GM18508 (cell line): ENCODE measurements at regions not wholly inside any gene's neighbourhood (a gene's known extent, or its start where the extent isn't known, plus 50 kb on each side); places are given as distances from the start of the nearest gene placed in this dataset.

Experiments used
- ATAC-seq: cut with Tn5 transposase; IDR thresholded peaks from one replicate; pipeline ENCODE4 v1.9.1; 2021; ENCODE audit warnings: moderate number of reproducible peaks; ENCODE audit not compliant: insufficient read depth, unreplicated experiment

- no peak for ATAC-seq
Observed at GRCh38 chr11:131179836-131180235, 190.6 kb upstream of the NTM start.

DNA sequence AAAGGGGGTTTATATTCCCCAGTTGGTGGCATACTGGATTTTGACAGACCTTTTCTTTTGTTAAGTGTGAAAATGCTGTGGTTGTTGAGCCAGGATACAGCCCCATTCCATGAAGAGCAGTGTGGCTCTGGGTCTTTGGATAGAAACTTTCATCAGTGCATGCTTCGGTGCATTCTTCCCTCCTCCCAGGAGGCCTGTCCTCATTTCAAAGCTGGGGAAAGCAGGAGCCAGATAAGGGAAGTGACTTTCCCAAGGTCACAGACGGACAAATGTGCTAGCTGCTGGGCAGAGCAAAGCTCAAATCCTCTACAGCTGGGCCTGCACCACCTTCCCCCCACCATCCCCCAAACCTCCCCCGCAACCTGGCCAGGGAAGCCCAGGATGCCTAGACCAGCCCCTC, 184.5 kb upstream of the NTM start:
- no peak for ATAC-seq

DNA sequence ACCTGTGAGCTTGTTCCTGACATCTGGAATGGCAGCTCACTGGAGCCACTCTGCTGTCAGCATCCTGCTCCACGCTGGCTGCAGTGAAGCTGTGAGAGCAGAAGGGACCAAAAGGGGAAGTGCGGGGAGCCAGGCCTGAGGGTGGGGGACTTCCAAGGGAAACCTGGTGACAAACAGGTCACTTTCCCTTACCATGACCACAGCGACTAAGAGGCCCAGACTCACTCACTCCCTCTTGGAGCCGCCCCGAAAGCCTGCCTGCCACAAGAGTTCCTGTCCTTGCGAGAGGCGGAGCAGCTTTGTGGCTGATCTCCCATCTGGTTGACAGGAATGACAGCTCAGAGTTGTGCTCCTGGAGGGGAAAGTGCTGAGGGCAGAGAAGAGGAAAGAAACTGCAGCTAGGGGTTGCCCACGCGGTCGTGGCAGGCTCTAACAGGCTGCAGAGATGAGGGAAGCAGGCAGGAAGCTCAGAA, 183.8 kb upstream of the NTM start:
- peak; percentile 92 for ATAC-seq

- no peak for ATAC-seq
Observed at GRCh38 chr11:131190446-131190845, 180.0 kb upstream of the NTM start.

DNA sequence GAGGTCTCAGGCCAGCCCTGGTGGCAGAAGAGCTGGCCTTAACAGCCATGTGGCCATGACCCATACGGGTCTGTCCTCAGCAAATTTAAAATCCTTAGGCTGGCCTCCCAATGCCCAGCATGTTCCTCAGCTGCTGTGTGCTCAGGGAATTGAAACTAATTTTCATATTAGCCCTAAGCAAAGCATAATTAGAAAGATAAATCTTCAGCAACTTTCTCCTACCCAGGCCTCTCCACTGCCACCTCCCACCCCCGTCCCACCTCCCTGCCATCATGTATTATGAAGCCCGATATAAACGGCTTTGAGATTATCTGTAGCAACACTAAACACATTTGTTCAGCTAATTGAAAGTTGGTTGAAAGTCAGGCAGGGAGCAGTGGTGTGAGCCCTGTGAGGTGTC, 178.8 kb upstream of the NTM start:
- no peak for ATAC-seq

DNA sequence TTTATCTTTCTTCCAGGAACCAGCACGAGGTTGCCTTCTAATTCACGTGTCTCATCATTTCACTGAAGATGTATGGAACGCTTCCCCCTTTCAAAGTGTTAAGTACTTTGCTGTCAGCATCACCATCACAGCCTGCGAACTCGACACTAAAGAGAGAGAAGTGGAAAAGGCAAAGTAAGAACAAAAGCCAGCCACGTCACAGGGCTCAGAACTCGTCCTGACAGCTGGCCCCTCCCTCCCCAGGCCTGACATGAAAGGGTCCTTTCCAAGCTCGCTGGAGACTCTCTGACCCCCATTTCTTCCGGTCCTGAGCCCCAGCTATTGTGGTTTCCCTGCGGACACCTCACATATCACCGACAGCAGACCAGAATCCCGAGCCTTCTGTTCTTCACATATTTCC, 177.8 kb upstream of the NTM start:
- no peak for ATAC-seq

DNA sequence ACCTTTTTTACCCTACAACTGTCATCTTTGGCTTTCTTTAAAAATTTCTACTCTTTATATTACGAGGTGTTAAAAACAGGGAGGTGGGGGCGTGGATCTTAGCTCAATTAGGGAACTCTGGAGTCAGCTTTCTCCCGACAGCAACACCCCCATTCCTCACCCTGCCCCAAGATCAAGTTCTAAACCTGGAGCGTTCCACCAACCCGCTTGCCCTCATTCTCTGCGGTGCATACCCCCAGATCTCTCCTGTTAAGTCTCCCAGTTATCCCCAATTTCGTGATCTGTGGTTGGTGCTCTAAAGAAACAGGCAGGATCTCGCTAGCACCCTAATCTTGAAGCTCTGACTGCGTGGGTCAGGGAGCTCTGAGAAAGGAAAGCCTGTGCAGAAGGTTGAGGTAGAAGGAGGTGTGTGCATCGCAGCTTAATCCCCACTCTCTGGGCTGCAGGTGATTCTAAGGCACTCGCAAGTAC, 177.3 kb upstream of the NTM start:
- no peak for ATAC-seq

GRCh38 chr11:131194726-131195125, 175.7 kb upstream of the NTM start:
- no peak for ATAC-seq

DNA sequence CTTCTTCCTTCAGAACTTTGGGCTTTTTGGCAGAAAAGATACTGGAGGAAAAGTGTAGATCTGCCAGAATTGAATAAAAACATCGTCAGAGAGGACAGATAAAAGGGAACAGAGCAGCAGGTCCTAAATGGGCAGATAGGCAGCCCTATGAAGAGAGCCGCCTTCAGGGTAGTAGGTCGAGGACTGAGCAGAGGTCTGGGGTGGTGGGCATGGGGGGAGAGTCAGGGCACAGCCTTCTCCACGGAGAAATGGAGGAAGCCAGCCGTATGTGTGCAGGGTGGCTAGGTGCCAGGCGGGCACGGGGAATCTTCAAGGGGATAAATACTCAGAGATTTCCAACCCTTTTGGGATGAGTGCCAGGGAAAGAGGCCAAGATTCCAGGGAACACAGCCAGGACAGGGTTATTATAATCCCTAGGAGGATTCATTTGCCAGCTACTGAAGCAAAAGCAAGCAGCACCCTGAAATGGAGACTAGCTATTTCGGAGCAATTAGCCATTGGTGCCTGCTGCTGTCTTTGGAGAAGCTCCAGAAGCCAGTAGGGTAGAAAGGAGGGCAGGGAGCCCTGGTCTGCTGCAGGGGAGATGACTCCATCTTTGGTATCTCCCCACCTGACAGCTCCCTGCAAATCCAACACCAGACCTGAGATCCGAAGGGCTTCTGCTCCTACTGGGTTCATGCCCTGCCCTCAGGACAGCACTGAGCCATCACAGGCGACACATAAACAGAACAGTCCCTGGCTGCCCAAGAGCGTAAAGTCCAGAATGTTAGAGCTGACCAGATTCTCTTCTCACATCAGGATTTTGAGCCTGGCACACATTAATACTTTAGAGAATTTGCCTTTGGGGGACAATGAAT, 174.5 kb upstream of the NTM start:
- ATAC-seq, result no peak

DNA sequence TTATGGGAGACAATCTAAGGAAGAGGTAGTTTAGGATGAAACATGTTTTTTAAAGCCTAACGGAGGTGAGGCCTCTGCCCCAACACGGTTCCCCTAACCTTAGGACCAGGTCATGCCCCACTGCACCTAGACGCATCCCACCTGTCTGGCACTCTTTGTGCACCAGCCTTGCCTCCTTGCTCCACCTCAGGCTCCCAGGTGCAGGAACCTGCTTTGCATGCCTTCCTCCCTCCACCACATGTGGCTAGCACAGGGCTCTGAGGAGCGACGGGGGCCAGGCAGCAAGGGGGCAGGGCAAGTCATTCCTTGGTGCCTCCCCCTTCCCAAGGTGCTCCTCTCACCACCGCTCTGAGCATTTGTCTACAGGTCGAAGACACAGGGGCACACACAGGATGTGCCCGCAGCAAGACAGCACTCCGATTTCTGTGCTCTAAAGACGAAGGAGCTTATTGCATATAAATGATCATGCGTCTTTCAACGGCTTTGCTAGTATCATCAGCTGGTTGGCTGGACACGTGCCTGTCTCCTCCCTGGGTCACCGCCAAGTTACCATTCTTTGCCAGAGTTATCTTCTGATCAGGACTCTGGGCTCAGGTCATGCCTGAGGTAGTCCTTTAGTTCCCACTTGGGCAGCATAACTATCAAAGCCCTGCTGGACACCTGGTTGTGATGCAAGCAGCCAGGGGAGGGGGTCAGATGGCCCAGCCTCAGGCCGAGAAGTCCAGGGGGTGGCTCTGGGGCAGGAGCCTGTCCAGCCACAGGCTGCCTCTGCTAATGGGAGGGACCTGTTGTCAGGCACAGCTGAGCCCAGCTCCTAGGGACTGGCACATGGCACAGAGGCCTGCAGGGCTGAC, 172.0 kb upstream of the NTM start:
- ATAC-seq, result no peak

GRCh38 chr11:131199015-131199280, 171.5 kb upstream of the NTM start:
- ATAC-seq, result no peak

DNA sequence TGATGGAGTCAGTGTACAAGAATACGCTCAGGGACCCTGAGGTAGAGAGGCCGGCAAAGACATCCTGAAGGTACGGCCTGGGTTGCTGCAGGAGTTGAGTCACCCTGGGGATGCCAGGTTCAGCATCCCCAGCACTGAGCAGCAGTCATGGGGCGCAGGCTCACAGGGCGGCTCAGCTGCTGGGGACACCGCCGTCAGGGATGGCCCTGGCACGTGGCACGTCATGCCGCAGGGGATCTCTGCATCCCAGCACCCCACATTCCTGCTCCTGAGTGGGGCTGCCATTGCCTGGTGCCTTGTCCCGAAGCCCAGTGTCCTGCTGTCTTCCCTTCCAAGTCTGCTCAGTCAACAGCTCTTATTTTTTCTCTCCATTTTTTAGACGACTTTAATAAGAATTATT, 168.7 kb upstream of the NTM start:
- ATAC-seq, result no peak

DNA sequence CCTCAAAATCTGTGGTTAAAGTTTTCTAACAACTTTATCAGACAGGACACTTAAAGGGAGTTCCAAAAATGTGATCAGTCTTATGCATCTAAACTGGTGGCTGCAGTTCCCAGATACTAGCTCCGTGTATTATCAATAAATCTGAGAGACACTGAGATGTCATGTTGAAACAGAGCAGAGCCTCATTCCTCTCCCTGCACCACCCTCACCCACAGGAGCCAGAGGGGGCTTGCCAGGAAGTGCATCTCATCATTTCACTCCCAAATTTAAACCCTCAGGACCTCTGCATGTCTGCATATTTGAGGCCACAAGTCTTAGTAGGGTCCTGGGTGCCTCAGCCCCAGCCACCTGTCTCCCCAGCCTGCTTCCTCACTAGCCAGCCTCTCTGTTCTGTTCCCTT, 167.4 kb upstream of the NTM start:
- no peak for ATAC-seq

DNA sequence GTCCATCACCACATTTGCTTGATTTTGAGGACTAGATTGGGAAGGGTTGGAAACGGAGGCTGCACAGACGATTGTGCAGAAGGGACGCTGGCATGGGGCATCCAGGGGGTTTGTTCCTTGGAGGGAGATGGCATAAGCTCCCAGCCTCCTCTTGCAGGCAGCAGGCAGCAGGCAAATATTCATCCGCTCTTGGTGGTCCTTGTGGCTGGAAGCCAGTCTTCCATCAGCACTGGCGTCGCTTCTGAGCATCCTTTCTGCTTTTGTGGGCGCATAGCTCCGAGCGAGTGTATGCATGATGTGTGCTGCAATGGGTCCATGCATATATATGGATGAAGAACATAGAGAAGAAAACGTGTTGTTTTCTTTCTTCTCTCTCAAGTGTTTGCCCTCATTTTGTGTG, 166.1 kb upstream of the NTM start:
- ATAC-seq, result no peak

DNA sequence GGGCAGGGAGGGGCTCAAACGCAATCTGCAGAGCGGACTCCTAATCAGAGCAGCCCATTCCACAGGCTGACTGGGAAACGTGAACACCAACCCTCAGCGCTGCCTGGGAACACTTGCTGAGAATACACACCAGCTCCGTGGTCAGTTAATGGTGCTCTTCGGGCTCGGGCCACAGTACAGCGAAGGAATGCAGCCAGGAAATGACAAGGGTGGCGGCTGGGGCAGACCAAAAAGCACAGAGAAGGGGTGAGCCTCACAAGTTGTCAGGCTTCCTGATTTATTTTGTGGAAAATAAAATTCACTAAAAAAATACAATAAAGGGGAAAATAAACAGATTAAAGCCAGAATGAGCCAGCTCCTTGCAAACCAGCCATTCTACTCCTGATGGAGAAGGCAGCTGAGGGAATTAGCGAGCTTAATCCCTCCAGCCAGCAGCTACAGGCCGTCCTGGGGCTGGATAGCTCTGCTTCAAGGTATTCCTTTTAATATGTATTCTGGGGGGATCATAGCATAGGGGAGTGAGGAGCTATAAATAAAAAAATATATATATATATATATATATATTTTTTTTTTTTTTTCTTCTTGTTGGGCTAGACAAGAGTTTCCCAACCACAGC, 165.5 kb upstream of the NTM start:
- ATAC-seq, result no peak

DNA sequence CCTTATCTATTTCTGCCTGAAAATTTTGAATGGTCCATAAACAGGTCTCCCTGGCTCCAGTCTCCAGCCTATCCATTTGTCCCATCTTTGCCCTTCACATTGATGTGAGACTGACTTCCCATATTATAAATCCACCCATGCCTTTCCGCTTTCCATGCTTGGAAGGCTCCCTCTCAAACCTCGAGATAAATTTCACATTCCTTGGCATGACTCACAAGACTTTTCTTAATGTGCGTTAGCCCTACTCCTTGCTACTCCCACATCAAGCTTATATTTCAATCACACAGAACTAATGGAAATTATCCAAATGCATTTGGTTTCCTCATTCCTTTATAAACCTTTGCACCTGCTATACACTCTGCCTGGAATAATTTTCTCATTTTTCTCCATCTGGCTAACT, 163.7 kb upstream of the NTM start:
- ATAC-seq, result no peak

- ATAC-seq, result no peak
Observed at GRCh38 chr11:131207901-131208300, 162.5 kb upstream of the NTM start.

GRCh38 chr11:131217313-131218310, 152.8 kb upstream of the NTM start:
- ATAC-seq, result no peak

DNA sequence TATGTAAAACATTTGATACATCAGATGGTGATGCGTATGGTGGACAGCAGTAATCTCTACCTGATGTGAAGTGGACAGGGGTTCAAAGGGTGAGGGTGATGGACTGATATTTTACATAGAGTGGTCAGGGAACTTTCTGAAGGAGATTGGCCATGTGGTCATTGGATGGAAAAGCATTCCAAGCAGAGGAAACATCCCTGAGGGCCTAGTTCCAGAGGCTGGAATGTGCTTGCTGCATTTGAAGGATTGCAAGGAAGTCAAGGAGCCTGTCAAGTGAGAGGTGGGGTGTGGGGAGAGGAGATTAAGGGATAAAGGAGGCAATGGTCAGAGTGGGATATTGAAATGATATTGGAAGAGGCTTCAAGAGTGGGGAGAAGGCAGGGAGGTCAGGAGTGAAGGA, 151.9 kb upstream of the NTM start:
- no peak for ATAC-seq

- ATAC-seq, result no peak
Observed at GRCh38 chr11:131219646-131220045, 150.8 kb upstream of the NTM start.
